Gastroesophageal sphincter (tissue), 4 donors: ENCODE measurements at regions not wholly inside any gene's neighbourhood (a gene's known extent, or its start where the extent isn't known, plus 50 kb on each side); places are given as distances from the start of the nearest gene placed in this dataset.

Source experiments
- ATAC-seq: fragments of 150-250 bp; one replicate; pipeline ENCODE4 v1.9.1; 2016; ENCODE audit warnings: mild to moderate bottlenecking, moderate library complexity
- H3K27ac ChIP-seq, 4 donors: fragments of 200-600 bp; sonication (generic) in 3 of 4; 1 replicate in 3 of 4; 2 replicates in 1 of 4; pipeline ENCODE4 v1.5.1; 2016 to 2019
- H3K27me3 ChIP-seq: fragments of 200-600 bp; sonication (generic); one replicate; pipeline ENCODE4 v1.5.1; 2019
- H3K36me3 ChIP-seq, 2 donors: fragments of 200-600 bp; sonication (generic); one replicate each; pipeline ENCODE4 v1.5.1; 2019; ENCODE audit warnings: control low read depth in 1 of 2
- H3K4me1 ChIP-seq, 3 donors: fragments of 200-600 bp; sonication (generic); 1 replicate in 2 of 3; 2 replicates in 1 of 3; pipeline ENCODE4 v1.5.1; 2016 to 2019; ENCODE audit warnings: control low read depth in 2 of 3
- H3K4me3 ChIP-seq, 2 donors: fragments of 200-600 bp; sonication (generic); one replicate each; pipeline ENCODE4 v1.5.1; 2019; ENCODE audit warnings: mild to moderate bottlenecking in 1 of 2, moderate library complexity in 1 of 2
- H3K9me3 ChIP-seq, 3 donors: fragments of 200-600 bp; sonication (generic); one replicate each; pipeline ENCODE4 v1.5.1; 2017 to 2019; ENCODE audit warnings: control low read depth in 2 of 3
- CTCF ChIP-seq, 4 experiments: fragments of 200-600 bp in 2 of 4; fragments of 450-650 bp in 2 of 4; sonication (generic) in 1 of 4; IDR thresholded peaks; one replicate each; pipeline ENCODE4 v1.5.1; 2017 to 2019; ENCODE audit warnings: antibody characterized with exemption in 4 of 4, mild to moderate bottlenecking in 2 of 4, moderate library complexity in 2 of 4
- EP300 ChIP-seq: sonication (generic); formaldehyde crosslinking; IDR thresholded peaks from one replicate; pipeline ENCODE4 v1.6.1; 2017; ENCODE audit warnings: antibody characterized with exemption, mild to moderate bottlenecking
- POLR2A ChIP-seq, 2 donors: fragments of 450-650 bp; IDR thresholded peaks; one replicate each; pipeline ENCODE4 v1.6.1; 2017; ENCODE audit warnings: antibody characterized with exemption in 2 of 2, mild to moderate bottlenecking in 2 of 2, moderate library complexity in 1 of 2
- POLR2AphosphoS5 ChIP-seq: sonication (generic); formaldehyde crosslinking; IDR thresholded peaks from one replicate; pipeline ENCODE4 v1.6.1; 2017; ENCODE audit warnings: antibody characterized with exemption
- WGBS, 2 donors: methylation state at CpG; one replicate each; pipeline ENCODE4 v1.1.5; 2018; ENCODE audit warnings: low coverage in 1 of 2; 5-methylcytosine and 5-hydroxymethylcytosine counted together

GRCh38 chr6:148027201-148027600, 315.4 kb upstream of the SASH1 start:
- Histone ChIP-seq H3K9me3 (no peaks in the 10 kb centered on the region), H3K4me3 (no peak overlapping the region), H3K27me3 (no peaks in the 10 kb centered on the region), H3K4me1 (no peaks in the 10 kb centered on the region), H3K27ac (no peak overlapping the region), H3K36me3 (no peaks in the 10 kb centered on the region)
- WGBS, 2 donors, result 50 to 60% methylated on average over 1 of the region's 1 CpG
- ATAC-seq, result no peak
- TF ChIP-seq POLR2AphosphoS5, result no peak
- TF ChIP-seq CTCF (IDR thresholded peaks at IDR 0.05), result no peak
- no peak for TF ChIP-seq EP300

GRCh38 chr6:148035806-148036390, 306.7 kb upstream of the SASH1 start:
- H3K9me3 ChIP-seq, result no peaks in the 10 kb centered on the region
- no peaks in the 10 kb centered on the region for H3K27me3 ChIP-seq
- no peaks in the 10 kb centered on the region for H3K36me3 ChIP-seq
- ATAC-seq, result no peak
- no peak for TF ChIP-seq POLR2AphosphoS5
- no peak for TF ChIP-seq POLR2A (IDR thresholded peaks at IDR 0.05)
- TF ChIP-seq CTCF (IDR thresholded peaks at IDR 0.05), result no peak
- no peak for TF ChIP-seq EP300
- no peaks in the 10 kb centered on the region for H3K4me1 ChIP-seq
- 85 to 92% methylated on average over 2 to 7 of the region's 7 CpGs for WGBS, 2 donors
- no peak overlapping the region for H3K27ac ChIP-seq
- H3K4me3 ChIP-seq, result no peak overlapping the region

GRCh38 chr6:148037496-148037895, 305.1 kb upstream of the SASH1 start:
- no peak for ATAC-seq

GRCh38 chr6:148041546-148041945, 301.1 kb upstream of the SASH1 start:
- H3K36me3 ChIP-seq, result no peaks in the 10 kb centered on the region
- H3K27ac ChIP-seq, result no peak overlapping the region
- H3K27me3 ChIP-seq, result no peaks in the 10 kb centered on the region
- TF ChIP-seq EP300 (no peak), POLR2A (IDR thresholded peaks at IDR 0.05) (no peak), POLR2AphosphoS5 (no peak), CTCF (IDR thresholded peaks at IDR 0.05) (no peak)
- H3K9me3 ChIP-seq, result no peaks in the 10 kb centered on the region
- no peak overlapping the region for H3K4me3 ChIP-seq
- WGBS, 2 donors, result 38 to 70% methylated on average over 3 to 4 of the region's 4 CpGs
- ATAC-seq, result no peak
- no peaks in the 10 kb centered on the region for H3K4me1 ChIP-seq

More at GRCh38 chr6:148037496-148037895, 305.1 kb upstream of the SASH1 start:
- H3K27me3 ChIP-seq, result no peaks in the 10 kb centered on the region
- 71 to 82% methylated on average over 3 of the region's 3 CpGs for WGBS, 2 donors
- no peak overlapping the region for H3K4me3 ChIP-seq
- H3K9me3 ChIP-seq, result no peaks in the 10 kb centered on the region
- no peak overlapping the region for H3K27ac ChIP-seq
- TF ChIP-seq POLR2AphosphoS5 (no peak), EP300 (no peak), CTCF (IDR thresholded peaks at IDR 0.05) (no peak), POLR2A (IDR thresholded peaks at IDR 0.05) (no peak)
- no peaks in the 10 kb centered on the region for H3K36me3 ChIP-seq
- H3K4me1 ChIP-seq, result no peaks in the 10 kb centered on the region

- Histone ChIP-seq H3K27ac (no peak overlapping the region), H3K27me3 (no peaks in the 10 kb centered on the region), H3K4me1 (no peaks in the 10 kb centered on the region), H3K9me3 (peaks cover 0 to 8% (median 0%) of the 10 kb centered on the region in 3 donors), H3K4me3 (no peak overlapping the region), H3K36me3 (no peaks in the 10 kb centered on the region)
- ATAC-seq, result no peak
- TF ChIP-seq POLR2AphosphoS5 (no peak), EP300 (no peak), POLR2A (IDR thresholded peaks at IDR 0.05) (no peak), CTCF (IDR thresholded peaks at IDR 0.05) (no peak)
- WGBS, 2 donors, result 50 to 60% methylated on average over 1 of the region's 1 CpG
Measured at GRCh38 chr6:148042536-148042935, 300.1 kb upstream of the SASH1 start.
